ENCODE measurements at regions not wholly inside any gene's neighbourhood (a gene's known extent, or its start where the extent isn't known, plus 50 kb on each side); places are given as distances from the start of the nearest gene placed in this dataset.
A peak's percentile ranks its signal among the peaks of the same experiment; 100 is the strongest.

- TF ChIP-seq DZIP1 (CRISPR knock-in tag; IDR thresholded peaks at IDR 0.05) (no peak), ZNF607 (CRISPR knock-in tag; IDR thresholded peaks at IDR 0.05; ENCODE audit: borderline replicate concordance) (peak; percentile 90), RCOR2 (CRISPR knock-in tag; IDR thresholded peaks at IDR 0.05) (peak; percentile 67), MAFK (conservative IDR thresholded peaks at IDR 0.05 in 1 of 2, IDR thresholded peaks at IDR 0.05 in 1 of 2; ENCODE audit: low read length in 2 of 2) (no peak), ZNF773 (CRISPR knock-in tag; IDR thresholded peaks at IDR 0.05; ENCODE audit: borderline replicate concordance) (no peak), ZSCAN29 (CRISPR knock-in tag; conservative IDR thresholded peaks at IDR 0.05) (no peak; the same call in 1 of the 2 replicates), TARDBP (CRISPR knock-in tag; IDR thresholded peaks at IDR 0.05) (peak; percentile 56), ZMYM3 (CRISPR knock-in tag; IDR thresholded peaks at IDR 0.05) (0 out of 2 replicates have a peak, but pooled peaks have one; percentile 32), STAG1 (CRISPR knock-in tag; IDR thresholded peaks at IDR 0.05) (peak; percentile 59), ZNF121 (CRISPR knock-in tag; IDR thresholded peaks at IDR 0.05) (peak; percentile 73), RAD51 (IDR thresholded peaks at IDR 0.05; ENCODE audit: borderline replicate concordance) (no peak), ZBTB3 (CRISPR knock-in tag; IDR thresholded peaks at IDR 0.05; ENCODE audit: borderline replicate concordance, low read depth) (no peak), ZFP90 (CRISPR knock-in tag; IDR thresholded peaks at IDR 0.05; ENCODE audit: borderline replicate concordance) (no peak), ZSCAN20 (CRISPR knock-in tag; IDR thresholded peaks at IDR 0.05; ENCODE audit: borderline replicate concordance) (no peak), SP1 (IDR thresholded peaks at IDR 0.05) (no peak), SP1 (CRISPR knock-in tag; IDR thresholded peaks at IDR 0.05) (no peak), ZNF354B (CRISPR knock-in tag; IDR thresholded peaks at IDR 0.05) (no peak), ZFX (CRISPR knock-in tag; IDR thresholded peaks at IDR 0.05; ENCODE audit: low read depth) (peak; percentile 54), HNF1A (IDR thresholded peaks at IDR 0.05; ENCODE audit: low read depth) (no peak), HNF1A (CRISPR knock-in tag; IDR thresholded peaks at IDR 0.05; ENCODE audit: borderline replicate concordance) (peak; percentile 60; the same call in 1 of the 2 replicates), ZBTB2 (CRISPR knock-in tag; IDR thresholded peaks at IDR 0.05; ENCODE audit: low read depth) (no peak), SKI (IDR thresholded peaks at IDR 0.05; ENCODE audit: partially characterized antibody) (no peak)
These were observed 54.3 kb upstream of the KDM7A start (continued) for GRCh38 chr7:140230861-140231770.

All from HepG2 (cell line).